HEK293 (cell line): ENCODE measurements at regions not wholly inside any gene's neighbourhood (a gene's known extent, or its start where the extent isn't known, plus 50 kb on each side); places are given as distances from the start of the nearest gene placed in this dataset.

Source experiments
- MYNN ChIP-seq: fragments of 450-650 bp; formaldehyde crosslinking; IDR thresholded peaks from 2 replicates; pipeline ENCODE4 v1.5.1; 2016; ENCODE audit warnings: missing biosample characterization, missing genetic modification characterization, borderline replicate concordance
- REPIN1 ChIP-seq: fragments of 450-650 bp; formaldehyde crosslinking; IDR thresholded peaks from 2 replicates; pipeline ENCODE4 v1.5.1; 2017; ENCODE audit warnings: missing biosample characterization, missing genetic modification characterization, low read depth
- SP2 ChIP-seq: fragments of 450-650 bp; formaldehyde crosslinking; IDR thresholded peaks from 2 replicates; pipeline ENCODE4 v1.5.1; 2016; ENCODE audit warnings: missing biosample characterization, missing genetic modification characterization
- YY1 ChIP-seq: fragments of 450-650 bp; formaldehyde crosslinking; IDR thresholded peaks from 2 replicates; pipeline ENCODE4 v1.5.1; 2018; ENCODE audit warnings: missing biosample characterization, missing genetic modification characterization
- ZNF138 ChIP-seq: fragments of 450-650 bp; formaldehyde crosslinking; IDR thresholded peaks from 2 replicates; pipeline ENCODE4 v1.5.1; 2016; ENCODE audit warnings: missing biosample characterization, missing genetic modification characterization, borderline replicate concordance
- ZNF146 ChIP-seq: fragments of 450-650 bp; formaldehyde crosslinking; IDR thresholded peaks from 2 replicates; pipeline ENCODE4 v1.5.1; 2016; ENCODE audit warnings: missing biosample characterization, missing genetic modification characterization
- ZNF274 ChIP-seq, 2 experiments: fragments of 200-500 bp in 1 of 2; fragments of 450-650 bp in 1 of 2; sonication (Bioruptor generic) in 1 of 2; formaldehyde crosslinking in 1 of 2; IDR thresholded peaks; 2 replicates each; pipeline versions ENCODE4 v1.5.1 to v1.6.1; 2014 to 2016; ENCODE audit warnings: borderline replicate concordance in 1 of 2, inconsistent platforms in 1 of 2, low read length in 1 of 2, missing biosample characterization in 1 of 2, missing genetic modification characterization in 1 of 2
- TF ChIP-seq, protein P1 (sequence below): fragments of 450-650 bp; formaldehyde crosslinking; IDR thresholded peaks from 2 replicates; pipeline ENCODE4 v1.5.1; 2016; ENCODE audit warnings: missing biosample characterization, missing genetic modification characterization
- TF ChIP-seq, protein P2 (sequence below): fragments of 450-650 bp; formaldehyde crosslinking; IDR thresholded peaks from 2 replicates; pipeline ENCODE4 v1.5.1; 2016; ENCODE audit warnings: missing biosample characterization, missing genetic modification characterization
- TF ChIP-seq, protein P3 (sequence below): fragments of 450-650 bp; formaldehyde crosslinking; IDR thresholded peaks from 2 replicates; pipeline ENCODE4 v1.5.1; 2016; ENCODE audit warnings: missing biosample characterization, missing genetic modification characterization
- TF ChIP-seq, protein P4 (sequence below): fragments of 450-650 bp; formaldehyde crosslinking; IDR thresholded peaks from 2 replicates; pipeline ENCODE4 v1.5.1; 2017; ENCODE audit warnings: missing biosample characterization, missing genetic modification characterization
- TF ChIP-seq, protein P5 (sequence below): fragments of 450-650 bp; formaldehyde crosslinking; IDR thresholded peaks from 2 replicates; pipeline ENCODE4 v1.5.1; 2016; ENCODE audit warnings: missing biosample characterization, missing genetic modification characterization, low read depth

DNA sequence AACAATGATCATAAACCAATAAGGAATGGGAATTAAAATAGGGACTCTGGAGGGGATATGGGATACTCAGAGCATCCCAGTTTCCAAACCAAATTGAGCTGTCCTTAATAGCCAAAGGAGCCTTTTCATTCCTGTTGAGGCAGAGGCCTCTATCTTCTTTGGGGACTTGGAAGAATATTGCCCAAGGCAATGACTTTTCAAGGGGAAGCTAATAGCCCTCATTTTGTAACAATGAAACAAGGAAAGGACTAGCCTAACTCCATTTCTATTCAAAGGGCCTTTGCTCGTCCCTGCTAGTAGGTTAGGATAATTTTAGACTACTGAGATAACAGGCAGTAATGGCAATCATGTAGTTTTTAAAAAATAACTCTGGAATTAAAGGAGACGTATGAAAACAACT is 789.8 kb upstream of the SLITRK5 start:
- TF ChIP-seq, protein P1, sequence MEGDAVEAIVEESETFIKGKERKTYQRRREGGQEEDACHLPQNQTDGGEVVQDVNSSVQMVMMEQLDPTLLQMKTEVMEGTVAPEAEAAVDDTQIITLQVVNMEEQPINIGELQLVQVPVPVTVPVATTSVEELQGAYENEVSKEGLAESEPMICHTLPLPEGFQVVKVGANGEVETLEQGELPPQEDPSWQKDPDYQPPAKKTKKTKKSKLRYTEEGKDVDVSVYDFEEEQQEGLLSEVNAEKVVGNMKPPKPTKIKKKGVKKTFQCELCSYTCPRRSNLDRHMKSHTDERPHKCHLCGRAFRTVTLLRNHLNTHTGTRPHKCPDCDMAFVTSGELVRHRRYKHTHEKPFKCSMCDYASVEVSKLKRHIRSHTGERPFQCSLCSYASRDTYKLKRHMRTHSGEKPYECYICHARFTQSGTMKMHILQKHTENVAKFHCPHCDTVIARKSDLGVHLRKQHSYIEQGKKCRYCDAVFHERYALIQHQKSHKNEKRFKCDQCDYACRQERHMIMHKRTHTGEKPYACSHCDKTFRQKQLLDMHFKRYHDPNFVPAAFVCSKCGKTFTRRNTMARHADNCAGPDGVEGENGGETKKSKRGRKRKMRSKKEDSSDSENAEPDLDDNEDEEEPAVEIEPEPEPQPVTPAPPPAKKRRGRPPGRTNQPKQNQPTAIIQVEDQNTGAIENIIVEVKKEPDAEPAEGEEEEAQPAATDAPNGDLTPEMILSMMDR: no peak
- TF ChIP-seq, protein P2, sequence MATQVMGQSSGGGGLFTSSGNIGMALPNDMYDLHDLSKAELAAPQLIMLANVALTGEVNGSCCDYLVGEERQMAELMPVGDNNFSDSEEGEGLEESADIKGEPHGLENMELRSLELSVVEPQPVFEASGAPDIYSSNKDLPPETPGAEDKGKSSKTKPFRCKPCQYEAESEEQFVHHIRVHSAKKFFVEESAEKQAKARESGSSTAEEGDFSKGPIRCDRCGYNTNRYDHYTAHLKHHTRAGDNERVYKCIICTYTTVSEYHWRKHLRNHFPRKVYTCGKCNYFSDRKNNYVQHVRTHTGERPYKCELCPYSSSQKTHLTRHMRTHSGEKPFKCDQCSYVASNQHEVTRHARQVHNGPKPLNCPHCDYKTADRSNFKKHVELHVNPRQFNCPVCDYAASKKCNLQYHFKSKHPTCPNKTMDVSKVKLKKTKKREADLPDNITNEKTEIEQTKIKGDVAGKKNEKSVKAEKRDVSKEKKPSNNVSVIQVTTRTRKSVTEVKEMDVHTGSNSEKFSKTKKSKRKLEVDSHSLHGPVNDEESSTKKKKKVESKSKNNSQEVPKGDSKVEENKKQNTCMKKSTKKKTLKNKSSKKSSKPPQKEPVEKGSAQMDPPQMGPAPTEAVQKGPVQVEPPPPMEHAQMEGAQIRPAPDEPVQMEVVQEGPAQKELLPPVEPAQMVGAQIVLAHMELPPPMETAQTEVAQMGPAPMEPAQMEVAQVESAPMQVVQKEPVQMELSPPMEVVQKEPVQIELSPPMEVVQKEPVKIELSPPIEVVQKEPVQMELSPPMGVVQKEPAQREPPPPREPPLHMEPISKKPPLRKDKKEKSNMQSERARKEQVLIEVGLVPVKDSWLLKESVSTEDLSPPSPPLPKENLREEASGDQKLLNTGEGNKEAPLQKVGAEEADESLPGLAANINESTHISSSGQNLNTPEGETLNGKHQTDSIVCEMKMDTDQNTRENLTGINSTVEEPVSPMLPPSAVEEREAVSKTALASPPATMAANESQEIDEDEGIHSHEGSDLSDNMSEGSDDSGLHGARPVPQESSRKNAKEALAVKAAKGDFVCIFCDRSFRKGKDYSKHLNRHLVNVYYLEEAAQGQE (tag by site-specific recombination): no peak
- TF ChIP-seq, protein P3, sequence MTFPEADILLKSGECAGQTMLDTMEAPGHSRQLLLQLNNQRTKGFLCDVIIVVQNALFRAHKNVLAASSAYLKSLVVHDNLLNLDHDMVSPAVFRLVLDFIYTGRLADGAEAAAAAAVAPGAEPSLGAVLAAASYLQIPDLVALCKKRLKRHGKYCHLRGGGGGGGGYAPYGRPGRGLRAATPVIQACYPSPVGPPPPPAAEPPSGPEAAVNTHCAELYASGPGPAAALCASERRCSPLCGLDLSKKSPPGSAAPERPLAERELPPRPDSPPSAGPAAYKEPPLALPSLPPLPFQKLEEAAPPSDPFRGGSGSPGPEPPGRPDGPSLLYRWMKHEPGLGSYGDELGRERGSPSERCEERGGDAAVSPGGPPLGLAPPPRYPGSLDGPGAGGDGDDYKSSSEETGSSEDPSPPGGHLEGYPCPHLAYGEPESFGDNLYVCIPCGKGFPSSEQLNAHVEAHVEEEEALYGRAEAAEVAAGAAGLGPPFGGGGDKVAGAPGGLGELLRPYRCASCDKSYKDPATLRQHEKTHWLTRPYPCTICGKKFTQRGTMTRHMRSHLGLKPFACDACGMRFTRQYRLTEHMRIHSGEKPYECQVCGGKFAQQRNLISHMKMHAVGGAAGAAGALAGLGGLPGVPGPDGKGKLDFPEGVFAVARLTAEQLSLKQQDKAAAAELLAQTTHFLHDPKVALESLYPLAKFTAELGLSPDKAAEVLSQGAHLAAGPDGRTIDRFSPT: no peak
- no peak for TF ChIP-seq ZNF146 (tag by site-specific recombination)
- TF ChIP-seq YY1 (tag by site-specific recombination): no peak
- no peak for TF ChIP-seq MYNN (tag by site-specific recombination)
- TF ChIP-seq ZNF138 (tag by site-specific recombination): no peak
- TF ChIP-seq, protein P4, sequence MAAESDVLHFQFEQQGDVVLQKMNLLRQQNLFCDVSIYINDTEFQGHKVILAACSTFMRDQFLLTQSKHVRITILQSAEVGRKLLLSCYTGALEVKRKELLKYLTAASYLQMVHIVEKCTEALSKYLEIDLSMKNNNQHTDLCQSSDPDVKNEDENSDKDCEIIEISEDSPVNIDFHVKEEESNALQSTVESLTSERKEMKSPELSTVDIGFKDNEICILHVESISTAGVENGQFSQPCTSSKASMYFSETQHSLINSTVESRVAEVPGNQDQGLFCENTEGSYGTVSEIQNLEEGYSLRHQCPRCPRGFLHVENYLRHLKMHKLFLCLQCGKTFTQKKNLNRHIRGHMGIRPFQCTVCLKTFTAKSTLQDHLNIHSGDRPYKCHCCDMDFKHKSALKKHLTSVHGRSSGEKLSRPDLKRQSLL (tag by site-specific recombination): no peak
- TF ChIP-seq ZNF274 (IDR thresholded peaks at IDR 0.05; ENCODE audit: low read length): no peak
- TF ChIP-seq ZNF274 (tag by site-specific recombination; IDR thresholded peaks at IDR 0.05; ENCODE audit: borderline replicate concordance): no peak
- TF ChIP-seq REPIN1 (tag by site-specific recombination): no peak
- TF ChIP-seq SP2 (tag by site-specific recombination): no peak
- TF ChIP-seq, protein P5, sequence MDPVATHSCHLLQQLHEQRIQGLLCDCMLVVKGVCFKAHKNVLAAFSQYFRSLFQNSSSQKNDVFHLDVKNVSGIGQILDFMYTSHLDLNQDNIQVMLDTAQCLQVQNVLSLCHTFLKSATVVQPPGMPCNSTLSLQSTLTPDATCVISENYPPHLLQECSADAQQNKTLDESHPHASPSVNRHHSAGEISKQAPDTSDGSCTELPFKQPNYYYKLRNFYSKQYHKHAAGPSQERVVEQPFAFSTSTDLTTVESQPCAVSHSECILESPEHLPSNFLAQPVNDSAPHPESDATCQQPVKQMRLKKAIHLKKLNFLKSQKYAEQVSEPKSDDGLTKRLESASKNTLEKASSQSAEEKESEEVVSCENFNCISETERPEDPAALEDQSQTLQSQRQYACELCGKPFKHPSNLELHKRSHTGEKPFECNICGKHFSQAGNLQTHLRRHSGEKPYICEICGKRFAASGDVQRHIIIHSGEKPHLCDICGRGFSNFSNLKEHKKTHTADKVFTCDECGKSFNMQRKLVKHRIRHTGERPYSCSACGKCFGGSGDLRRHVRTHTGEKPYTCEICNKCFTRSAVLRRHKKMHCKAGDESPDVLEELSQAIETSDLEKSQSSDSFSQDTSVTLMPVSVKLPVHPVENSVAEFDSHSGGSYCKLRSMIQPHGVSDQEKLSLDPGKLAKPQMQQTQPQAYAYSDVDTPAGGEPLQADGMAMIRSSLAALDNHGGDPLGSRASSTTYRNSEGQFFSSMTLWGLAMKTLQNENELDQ (tag by site-specific recombination): no peak
